ENCODE measurements at regions not wholly inside any gene's neighbourhood (a gene's known extent, or its start where the extent isn't known, plus 50 kb on each side); places are given as distances from the start of the nearest gene placed in this dataset.

DNA sequence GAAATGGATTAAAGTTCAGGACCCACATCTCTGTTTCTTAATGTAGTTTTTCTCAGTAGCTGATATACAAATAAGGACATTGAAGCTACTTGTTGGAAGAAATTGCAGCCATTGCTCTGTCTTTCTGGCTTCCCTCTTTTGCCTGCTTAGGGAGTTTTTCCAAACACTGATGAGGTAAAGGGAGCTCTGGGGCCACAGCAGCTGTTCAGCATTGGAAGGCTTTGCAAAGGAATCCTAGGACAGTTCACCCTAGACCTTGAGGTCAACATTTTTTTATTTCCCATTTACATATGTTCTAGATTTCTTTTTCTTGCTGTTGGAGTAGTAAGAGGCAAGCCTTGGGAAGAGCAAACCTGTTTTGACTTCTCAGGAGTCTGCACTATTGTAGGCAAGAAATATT is 126.9 kb upstream of the PLPPR5 start:
- Histone ChIP-seq H4K20me1 (ENCODE audit: control insufficient read depth, insufficient read depth, insufficient read length) (no peaks in the 10 kb centered on the region), H2BK120ac (ENCODE audit: low read depth, low read length, poor library complexity, severe bottlenecking) (no peak overlapping the region), H3K56ac (ENCODE audit: insufficient read length, low read depth, low read length) (no peak overlapping the region), H3K4me2 (ENCODE audit: insufficient read depth, insufficient read length, low read length) (no peak overlapping the region), H3K79me2 (ENCODE audit: insufficient read depth, low read length) (no peaks in the 10 kb centered on the region), H3K23ac (ENCODE audit: insufficient read length, low read depth, low read length) (no peak overlapping the region), H4K5ac (ENCODE audit: insufficient read length, low read depth, low read length) (no peak overlapping the region), H2AFZ (ENCODE audit: low read length) (no peak overlapping the region), H3K9ac (ENCODE audit: extremely low read depth, insufficient read length, low read length) (no peak overlapping the region), H3K79me1 (ENCODE audit: insufficient read depth, low read depth, low read length, poor library complexity, severe bottlenecking) (no peaks in the 10 kb centered on the region), H3K4ac (ENCODE audit: low read depth, low read length) (no peak overlapping the region), H2BK12ac (ENCODE audit: insufficient read length, low read depth, low read length) (no peak overlapping the region), H3K27ac (ENCODE audit: insufficient read length, low read depth, low read length) (no peak overlapping the region), H2BK5ac (ENCODE audit: insufficient read length, low read length) (no peak overlapping the region), H3K23me2 (ENCODE audit: insufficient read length, low read depth, low read length, poor library complexity, severe bottlenecking) (no peaks in the 10 kb centered on the region), H2AK5ac (ENCODE audit: insufficient read length, low read length) (no peak overlapping the region), H4K8ac (replicated peaks; ENCODE audit: insufficient read length, low read depth, low read length) (no peak overlapping the region), H2BK20ac (ENCODE audit: low read depth, low read length, poor library complexity, severe bottlenecking) (no peak overlapping the region), H3K18ac (ENCODE audit: insufficient read length, low read depth, low read length) (no peak overlapping the region), H3K4me1 (ENCODE audit: insufficient read depth, low read length) (no peaks in the 10 kb centered on the region; the same call in 1 of the 2 replicates), H3K14ac (ENCODE audit: insufficient read depth, low read length) (no peak overlapping the region), H3K9me3 (ENCODE audit: control insufficient read depth, low read depth, low read length) (peaks cover 9% of the 10 kb centered on the region), H4K91ac (ENCODE audit: insufficient read length, low read depth, low read length) (no peak overlapping the region), H3T11ph (ENCODE audit: low read length) (no peak overlapping the region), H3K27me3 (ENCODE audit: insufficient read depth, low read length) (no peaks in the 10 kb centered on the region), H2BK15ac (ENCODE audit: low read depth, low read length) (no peak overlapping the region)
- DNase-seq = no peak
- Mint-ChIP-seq H3K9me3 (peaks cover 8 to 9% of the 10 kb centered on the region in 2 experiments; a peak in 4 of 5 replicates), H3K4me1 (peaks cover 28 to 31% of the 10 kb centered on the region in 2 experiments), H3K4me3 (no peak overlapping the region), H3K36me3 (ENCODE audit: insufficient read depth in 1 of 3, low read depth in 3 of 3) (peaks cover 0 to 8% (median 7%) of the 10 kb centered on the region in 3 experiments; a peak in 3 of 7 replicates), H3K27me3 (ENCODE audit: low read depth) (no peaks in the 10 kb centered on the region), H3K27ac (peak overlapping the region in 1 of 3 experiments; percentile 16; a peak in 1 of 7 replicates)
- TF ChIP-seq CTCF (conservative IDR thresholded peaks at IDR 0.05) = no peak

Data from H9 (cell line).